GM12878 (cell line): ENCODE measurements at regions not wholly inside any gene's neighbourhood (a gene's known extent, or its start where the extent isn't known, plus 50 kb on each side); places are given as distances from the start of the nearest gene placed in this dataset.
"Not testable (repeated sequence)": the region's sequence is repeated elsewhere in the genome, so short reads cannot be mapped to it uniquely, and the experiment has no call there.

ENCODE experiments used
- ATAC-seq: fragments of 200-7000 bp; cut with Tn5 transposase; 3 replicates; pipeline ENCODE4 v1.9.1; 2020; ENCODE audit warnings: mild to moderate bottlenecking, moderate library complexity
- BruUV-seq: library from RNA; stranded (reverse); fragments of 400-500 nt; replicated peaks from 2 replicates; lab custom pipeline; 2021; lab: Mats Ljungman, UMichigan
- CTCF ChIA-PET: fragments of 300-600 bp; sonication (Branson Sonifier 250); formaldehyde crosslinking; extraction: SDS; loops from one replicate; lab custom pipeline; 2021; ENCODE audit warnings: inconsistent platforms; lab: Yijun Ruan, JAX
- POLR2A ChIA-PET: fragments of 350-600 bp; formaldehyde crosslinking; extraction: SDS; loops from one replicate; lab custom pipeline; 2021; ENCODE audit warnings: inconsistent platforms; lab: Charles Lee
- RAD21 ChIA-PET: fragments of 300-600 bp; sonication (Branson Sonifier 250); formaldehyde crosslinking; loops from one replicate; lab custom pipeline; 2023; ENCODE audit warnings: antibody characterized with exemption; ENCODE audit not compliant: unreplicated experiment; lab: Charles Lee
- SMC1A ChIA-PET: fragments of 300-600 bp; sonication (Branson Sonifier 250); formaldehyde crosslinking; loops from one replicate; lab custom pipeline; 2023; ENCODE audit not compliant: unreplicated experiment, uncharacterized antibody; lab: Charles Lee
- DNase-seq: peaks from one replicate; pipeline ENCODE4 v3.0.0-alpha.2; 2011; ENCODE audit warnings: low read depth, low spot score
- FAIRE-seq: peaks from 3 replicates; lab custom pipeline; 2011; peaks lifted over from hg19 to GRCh38; lab: Jason Lieb, UNC
- H2AFZ ChIP-seq: 2 replicates; pipeline ENCODE4 v1.6.0; 2011; ENCODE audit warnings: low read depth, low read length, control low read depth; ENCODE audit not compliant: control insufficient read depth
- H3K27ac ChIP-seq: 2 replicates; pipeline ENCODE4 v1.5.1; 2011; ENCODE audit warnings: control low read depth; ENCODE audit not compliant: control insufficient read depth, insufficient read depth
- H3K27me3 ChIP-seq, 2 experiments: replicated peaks in 1 of 2; 2 replicates each; pipeline versions ENCODE4 v1.6.0 to v1.6.1; 2011; ENCODE audit warnings: low read length in 1 of 2; ENCODE audit not compliant: control insufficient read depth in 2 of 2, insufficient read depth in 2 of 2
- H3K36me3 ChIP-seq, 2 experiments: 2 replicates each; pipeline ENCODE4 v1.5.1; 2011; ENCODE audit warnings: low read length in 1 of 2; ENCODE audit not compliant: control insufficient read depth in 2 of 2, insufficient read depth in 2 of 2
- H3K4me1 ChIP-seq: 2 replicates; pipeline ENCODE4 v1.6.1; 2011; ENCODE audit warnings: mild to moderate bottlenecking, low read length, moderate library complexity, mixed read lengths; ENCODE audit not compliant: control insufficient read depth, insufficient read depth
- H3K4me2 ChIP-seq: 2 replicates; pipeline ENCODE4 v1.6.0; 2011; ENCODE audit warnings: control low read depth; ENCODE audit not compliant: control insufficient read depth, insufficient read depth
- H3K4me3 ChIP-seq: fragments of 200-600 bp; sonication (generic); 2 replicates; pipeline ENCODE4 v1.5.1; 2016
- H3K79me2 ChIP-seq: 2 replicates; pipeline ENCODE4 v1.6.0; 2011; ENCODE audit warnings: low read length; ENCODE audit not compliant: control insufficient read depth, insufficient read depth
- H3K9ac ChIP-seq: 2 replicates; pipeline ENCODE4 v1.8.0; 2011; ENCODE audit warnings: low read length, control low read depth, mixed read lengths; ENCODE audit not compliant: control insufficient read depth, insufficient read depth
- H3K9me3 ChIP-seq: replicated peaks from 3 replicates; pipeline ENCODE4 v1.5.1; 2011; ENCODE audit warnings: mild to moderate bottlenecking, low read length; ENCODE audit not compliant: control insufficient read depth, insufficient read depth
- H4K20me1 ChIP-seq: 2 replicates; pipeline ENCODE4 v1.6.0; 2011; ENCODE audit not compliant: control insufficient read depth, insufficient read depth
- MEF2B ChIP-seq: fragments of 450-650 bp; IDR thresholded peaks from 2 replicates; pipeline ENCODE4 v1.6.1; 2018; ENCODE audit warnings: mild to moderate bottlenecking, moderate library complexity; ENCODE audit not compliant: partially characterized antibody, poor library complexity, severe bottlenecking
- WGBS: methylation state at CpG from one replicate; pipeline ENCODE4 v1.1.6; 2016; ENCODE audit warnings: low lambda C conversion rate; ENCODE audit not compliant: insufficient replicate concordance, insufficient coverage; ENCODE audit errors: missing lambda C conversion rate; 5-methylcytosine and 5-hydroxymethylcytosine counted together
- in situ Hi-C: fragments of 300-500 bp; cut with MboI; formaldehyde crosslinking; loops from 9 replicates; pipeline ENCODE4 v1.14.3; 2018; ENCODE audit warnings: mixed read lengths
- intact Hi-C: fragments of 100-400 bp; cut with micrococcal nuclease; formaldehyde crosslinking; loops from one replicate; pipeline ENCODE4 v1.14.2; 2022; ENCODE audit not compliant: unreplicated experiment
- TF ChIP-seq, protein P1 (sequence below): fragments of 150-350 bp; IDR thresholded peaks from 2 replicates; pipeline ENCODE4 v1.6.1; 2016; ENCODE audit warnings: low read depth, low read length

DNA sequence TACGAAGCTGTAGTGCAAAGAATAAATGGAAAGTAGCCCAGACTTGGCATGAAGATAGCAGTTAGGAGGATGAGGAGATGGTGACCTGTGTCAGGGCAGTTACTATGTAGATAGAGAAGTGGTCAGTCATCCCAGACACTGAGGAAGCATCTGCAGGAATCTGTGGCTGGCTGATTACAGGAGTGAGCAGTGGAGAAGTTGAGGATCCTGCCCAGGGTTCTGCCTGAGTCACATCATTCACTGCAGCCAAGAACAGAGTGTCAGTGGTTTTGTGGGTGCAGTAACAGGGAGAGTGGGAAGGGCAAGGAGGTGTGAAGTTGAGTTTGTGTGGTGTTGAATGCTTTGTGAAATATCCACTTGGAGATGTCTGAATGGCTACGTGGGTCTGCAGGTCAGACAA, 676.4 kb upstream of the NRP1 start (continued):
- TF ChIP-seq, protein P1, sequence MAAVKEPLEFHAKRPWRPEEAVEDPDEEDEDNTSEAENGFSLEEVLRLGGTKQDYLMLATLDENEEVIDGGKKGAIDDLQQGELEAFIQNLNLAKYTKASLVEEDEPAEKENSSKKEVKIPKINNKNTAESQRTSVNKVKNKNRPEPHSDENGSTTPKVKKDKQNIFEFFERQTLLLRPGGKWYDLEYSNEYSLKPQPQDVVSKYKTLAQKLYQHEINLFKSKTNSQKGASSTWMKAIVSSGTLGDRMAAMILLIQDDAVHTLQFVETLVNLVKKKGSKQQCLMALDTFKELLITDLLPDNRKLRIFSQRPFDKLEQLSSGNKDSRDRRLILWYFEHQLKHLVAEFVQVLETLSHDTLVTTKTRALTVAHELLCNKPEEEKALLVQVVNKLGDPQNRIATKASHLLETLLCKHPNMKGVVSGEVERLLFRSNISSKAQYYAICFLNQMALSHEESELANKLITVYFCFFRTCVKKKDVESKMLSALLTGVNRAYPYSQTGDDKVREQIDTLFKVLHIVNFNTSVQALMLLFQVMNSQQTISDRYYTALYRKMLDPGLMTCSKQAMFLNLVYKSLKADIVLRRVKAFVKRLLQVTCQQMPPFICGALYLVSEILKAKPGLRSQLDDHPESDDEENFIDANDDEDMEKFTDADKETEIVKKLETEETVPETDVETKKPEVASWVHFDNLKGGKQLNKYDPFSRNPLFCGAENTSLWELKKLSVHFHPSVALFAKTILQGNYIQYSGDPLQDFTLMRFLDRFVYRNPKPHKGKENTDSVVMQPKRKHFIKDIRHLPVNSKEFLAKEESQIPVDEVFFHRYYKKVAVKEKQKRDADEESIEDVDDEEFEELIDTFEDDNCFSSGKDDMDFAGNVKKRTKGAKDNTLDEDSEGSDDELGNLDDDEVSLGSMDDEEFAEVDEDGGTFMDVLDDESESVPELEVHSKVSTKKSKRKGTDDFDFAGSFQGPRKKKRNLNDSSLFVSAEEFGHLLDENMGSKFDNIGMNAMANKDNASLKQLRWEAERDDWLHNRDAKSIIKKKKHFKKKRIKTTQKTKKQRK: no peak
- TF ChIP-seq MEF2B: no peak

DNA sequence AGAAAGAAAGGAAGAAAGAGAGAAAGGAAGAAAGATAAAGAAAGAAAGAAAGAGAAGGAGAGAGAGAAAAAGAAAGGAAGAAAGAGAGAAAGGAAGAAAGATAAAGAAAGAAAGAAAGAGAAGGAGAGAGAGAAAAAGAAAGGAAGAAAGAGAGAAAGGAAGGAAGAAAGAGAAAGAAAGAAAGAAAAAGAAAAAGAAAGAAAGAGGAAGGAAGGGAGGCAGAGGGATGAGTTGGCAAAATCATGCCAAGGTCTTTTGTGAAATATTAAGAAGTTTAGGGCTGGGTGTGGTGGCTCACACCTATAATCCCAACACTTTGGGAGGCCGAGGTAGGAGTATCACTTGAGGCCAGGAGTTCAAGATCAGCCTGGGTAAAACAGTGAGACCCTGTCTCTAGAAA, 675.8 kb upstream of the NRP1 start:
- ATAC-seq, POLR2A ChIA-PET, H2AFZ ChIP-seq, BruUV-seq, SMC1A ChIA-PET, H3K4me1 ChIP-seq, in situ Hi-C loops, H3K9ac ChIP-seq, DNase-seq, H3K79me2 ChIP-seq, H3K4me2 ChIP-seq, CTCF ChIA-PET, FAIRE-seq, H3K27me3 ChIP-seq, intact Hi-C loops, H4K20me1 ChIP-seq, H3K27ac ChIP-seq, H3K36me3 ChIP-seq, H3K9me3 ChIP-seq, H3K4me3 ChIP-seq: not testable (repeated sequence)
- WGBS: 0% methylated on average over 1 of the region's 1 CpG
- RAD21 ChIA-PET: interaction anchor here (0.7 kb wide), 1 partner anchor 45 kb away, joined by 3 read pairs; no protein-coding TSS in a partner anchor
